ENCODE measurements at regions not wholly inside any gene's neighbourhood (a gene's known extent, or its start where the extent isn't known, plus 50 kb on each side); places are given as distances from the start of the nearest gene placed in this dataset.

GRCh38 chr3:115217292-115217677 is 70.2 kb upstream of the ZBTB20 start:
- POLR2A ChIA-PET, result no interaction called here
- Mint-ChIP-seq H3K4me1 (ENCODE audit: low read depth) (no peaks in the 10 kb centered on the region), H3K27me3 (no peaks in the 10 kb centered on the region), H3K36me3 (ENCODE audit: low read depth) (no peaks in the 10 kb centered on the region), H3K27ac (no peak overlapping the region), H3K9me3 (no peaks in the 10 kb centered on the region), H3K4me3 (no peak overlapping the region)
- TF ChIP-seq, protein P1, sequence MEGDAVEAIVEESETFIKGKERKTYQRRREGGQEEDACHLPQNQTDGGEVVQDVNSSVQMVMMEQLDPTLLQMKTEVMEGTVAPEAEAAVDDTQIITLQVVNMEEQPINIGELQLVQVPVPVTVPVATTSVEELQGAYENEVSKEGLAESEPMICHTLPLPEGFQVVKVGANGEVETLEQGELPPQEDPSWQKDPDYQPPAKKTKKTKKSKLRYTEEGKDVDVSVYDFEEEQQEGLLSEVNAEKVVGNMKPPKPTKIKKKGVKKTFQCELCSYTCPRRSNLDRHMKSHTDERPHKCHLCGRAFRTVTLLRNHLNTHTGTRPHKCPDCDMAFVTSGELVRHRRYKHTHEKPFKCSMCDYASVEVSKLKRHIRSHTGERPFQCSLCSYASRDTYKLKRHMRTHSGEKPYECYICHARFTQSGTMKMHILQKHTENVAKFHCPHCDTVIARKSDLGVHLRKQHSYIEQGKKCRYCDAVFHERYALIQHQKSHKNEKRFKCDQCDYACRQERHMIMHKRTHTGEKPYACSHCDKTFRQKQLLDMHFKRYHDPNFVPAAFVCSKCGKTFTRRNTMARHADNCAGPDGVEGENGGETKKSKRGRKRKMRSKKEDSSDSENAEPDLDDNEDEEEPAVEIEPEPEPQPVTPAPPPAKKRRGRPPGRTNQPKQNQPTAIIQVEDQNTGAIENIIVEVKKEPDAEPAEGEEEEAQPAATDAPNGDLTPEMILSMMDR (IDR thresholded peaks at IDR 0.05), result no peak
- ATAC-seq, result no peak
- no peak for DNase-seq
- intact Hi-C loops (cut with micrococcal nuclease), result loop anchor here (2.0 to 10.0 kb wide), 2 partner anchors 476 to 598 kb away; no protein-coding TSS in a partner anchor
- CTCF ChIA-PET, result interaction anchor here (0.6 to 2.6 kb wide), 21 partner anchors 14 to 605 kb away, joined by 3 to 27 read pairs (median 3); no protein-coding TSS in a partner anchor

GRCh38 chr3:115217678-115218451 is 70.8 kb upstream of the ZBTB20 start:
- POLR2A ChIA-PET, result no interaction called here
- no peak overlapping the region for H3K27ac Mint-ChIP-seq
- DNase-seq (peak; percentile 18), ATAC-seq (no peak)
- no peaks in the 10 kb centered on the region for H3K27me3 Mint-ChIP-seq
- CTCF ChIA-PET, result interaction anchor here (0.6 to 2.6 kb wide), 27 partner anchors 8 to 605 kb away, joined by 3 to 27 read pairs (median 3); no protein-coding TSS in a partner anchor
- H3K4me3 Mint-ChIP-seq, result no peak overlapping the region
- intact Hi-C loops (cut with micrococcal nuclease), result loop anchor here (2.0 to 10.0 kb wide), 2 partner anchors 475 to 597 kb away; no protein-coding TSS in a partner anchor
- no peaks in the 10 kb centered on the region for H3K36me3 Mint-ChIP-seq (ENCODE audit: low read depth)
- H3K9me3 Mint-ChIP-seq, result no peaks in the 10 kb centered on the region
- TF ChIP-seq, protein P1 (IDR thresholded peaks at IDR 0.05), result peak; percentile 63
- no peaks in the 10 kb centered on the region for H3K4me1 Mint-ChIP-seq (ENCODE audit: low read depth)

- intact Hi-C loops (cut with micrococcal nuclease), result loop anchor here (10.0 kb wide), 1 partner anchor 596 kb away; no protein-coding TSS in a partner anchor
- ChIA-PET CTCF (interaction anchor here (1.3 to 2.6 kb wide), 5 partner anchors 127 to 596 kb away, joined by 3 to 27 read pairs (median 11); no protein-coding TSS in a partner anchor), POLR2A (interaction anchor here (0.6 kb wide), 1 partner anchor 121 kb away, joined by 3 read pairs; no protein-coding TSS in a partner anchor)
- TF ChIP-seq, protein P1 (IDR thresholded peaks at IDR 0.05), result no peak
- no peaks in the 10 kb centered on the region for H3K9me3 Mint-ChIP-seq
- H3K4me3 Mint-ChIP-seq, result no peak overlapping the region
- H3K36me3 Mint-ChIP-seq (ENCODE audit: low read depth), result no peaks in the 10 kb centered on the region
- ATAC-seq (no peak), DNase-seq (no peak)
- H3K27me3 Mint-ChIP-seq, result no peaks in the 10 kb centered on the region
- no peaks in the 10 kb centered on the region for H3K4me1 Mint-ChIP-seq (ENCODE audit: low read depth)
- no peak overlapping the region for H3K27ac Mint-ChIP-seq
Observed at GRCh38 chr3:115218859-115219258, 71.8 kb upstream of the ZBTB20 start.

DNA sequence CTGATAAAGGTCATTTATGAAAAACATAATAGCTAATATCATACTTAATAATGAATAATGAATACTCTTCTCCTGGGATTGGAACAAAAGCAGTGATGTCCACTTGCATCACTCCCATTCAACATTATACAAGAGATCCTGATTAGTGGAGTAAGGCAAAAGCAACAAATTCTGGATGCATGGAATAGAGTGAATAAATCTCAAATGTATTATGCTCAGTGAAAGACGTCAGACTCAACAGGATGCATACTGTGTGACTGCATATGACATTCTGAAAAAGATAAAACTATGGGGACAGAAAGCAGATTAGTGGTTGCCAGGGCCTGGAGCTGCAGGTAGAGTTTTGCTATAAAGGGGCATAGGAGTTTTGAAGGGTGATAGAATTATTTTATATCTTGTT is 77.6 kb upstream of the ZBTB20 start:
- ATAC-seq (no peak), DNase-seq (no peak)
- CTCF ChIA-PET, result no interaction called here
- no peaks in the 10 kb centered on the region for H3K27me3 Mint-ChIP-seq
- POLR2A ChIA-PET, result no interaction called here
- no peaks in the 10 kb centered on the region for H3K4me1 Mint-ChIP-seq (ENCODE audit: low read depth)
- no peak overlapping the region for H3K4me3 Mint-ChIP-seq
- H3K36me3 Mint-ChIP-seq (ENCODE audit: low read depth), result no peaks in the 10 kb centered on the region
- H3K27ac Mint-ChIP-seq, result no peak overlapping the region
- TF ChIP-seq, protein P1 (IDR thresholded peaks at IDR 0.05), result no peak
- intact Hi-C loops (cut with micrococcal nuclease), result no loop called here
- H3K9me3 Mint-ChIP-seq, result no peaks in the 10 kb centered on the region

DNA sequence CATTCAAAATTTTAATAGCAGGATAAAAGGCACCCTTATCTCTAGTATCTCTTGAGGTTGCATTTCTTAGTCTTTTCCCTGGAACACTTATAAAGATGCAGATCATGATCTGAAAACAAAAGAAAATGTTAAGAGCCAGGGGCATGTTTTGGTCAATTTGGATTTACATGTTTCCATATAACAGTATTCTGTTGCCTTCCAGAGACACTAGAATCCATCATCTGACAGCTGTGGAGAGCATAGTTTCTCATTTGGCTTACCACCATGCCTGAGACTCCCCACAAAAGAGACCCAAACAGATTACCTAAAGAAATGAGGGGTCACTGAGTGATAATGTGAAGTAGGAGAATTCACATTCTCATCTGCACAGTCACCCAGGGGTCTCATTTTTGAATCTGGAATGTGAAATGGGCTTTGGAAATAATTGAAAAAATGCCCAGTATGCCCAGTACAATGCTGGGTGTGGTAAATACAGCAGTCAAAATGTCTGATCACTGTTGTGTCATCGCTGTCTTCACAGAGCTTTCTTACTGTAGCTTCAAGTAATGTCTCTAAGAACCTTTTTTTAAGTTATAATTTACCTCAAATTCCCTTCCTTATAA is 79.9 kb upstream of the ZBTB20 start:
- Mint-ChIP-seq H3K27ac (no peak overlapping the region), H3K9me3 (no peaks in the 10 kb centered on the region), H3K4me3 (no peak overlapping the region), H3K27me3 (no peaks in the 10 kb centered on the region), H3K36me3 (ENCODE audit: low read depth) (no peaks in the 10 kb centered on the region), H3K4me1 (ENCODE audit: low read depth) (no peaks in the 10 kb centered on the region)
- no peak for DNase-seq
- ChIA-PET POLR2A (no interaction called here), CTCF (no interaction called here)
- intact Hi-C loops (cut with micrococcal nuclease), result no loop called here
- TF ChIP-seq, protein P1 (IDR thresholded peaks at IDR 0.05), result no peak
- no peak for ATAC-seq
